AG04449 (cell line): ENCODE measurements at regions not wholly inside any gene's neighbourhood (a gene's known extent, or its start where the extent isn't known, plus 50 kb on each side); places are given as distances from the start of the nearest gene placed in this dataset.

Source experiments
- CTCF ChIA-PET: fragments of 350-600 bp; formaldehyde crosslinking; extraction: SDS; loops from one replicate; lab custom pipeline; 2021; ENCODE audit warnings: antibody characterized with exemption; lab: Yijun Ruan, JAX
- POLR2A ChIA-PET: fragments of 400-600, 350-600 bp; formaldehyde crosslinking; extraction: SDS; loops from one replicate; lab custom pipeline; 2020; ENCODE audit warnings: antibody characterized with exemption, inconsistent platforms; lab: Yijun Ruan, JAX
- DNase-seq: peaks from one replicate; pipeline ENCODE4 v3.0.0-alpha.2; 2010; ENCODE audit warnings: low read depth, low spot score
- H3K4me3 ChIP-seq: 2 replicates; pipeline ENCODE4 v1.5.1; 2011; ENCODE audit warnings: low read depth, mild to moderate bottlenecking, control low read depth, low read length
- TF ChIP-seq, protein P1 (sequence below): IDR thresholded peaks from one replicate; pipeline ENCODE4 v1.5.1; 2011; ENCODE audit warnings: mild to moderate bottlenecking, moderate library complexity, low read length, control low read depth, inconsistent platforms; ENCODE audit not compliant: insufficient read depth; ENCODE audit errors: missing control alignments

DNA sequence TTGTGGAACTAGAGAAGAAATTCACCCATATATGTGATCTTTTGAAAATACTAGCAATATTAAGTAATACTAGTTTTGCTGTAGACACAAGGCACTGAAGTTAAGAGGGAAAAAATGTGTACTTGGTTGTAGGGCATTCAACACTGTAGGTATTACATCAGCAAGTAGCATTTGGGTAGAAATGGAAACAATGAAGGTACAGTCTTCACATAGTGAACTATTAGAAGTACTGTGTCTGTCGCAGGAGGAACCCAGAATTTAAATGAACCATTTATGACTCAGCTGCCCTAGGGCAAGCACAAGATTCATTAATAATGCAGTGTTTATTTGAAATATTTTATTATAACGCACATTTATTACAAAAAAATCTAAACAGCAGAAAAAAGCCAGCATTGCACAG is 572.7 kb upstream of the TENM3 start:
- CTCF ChIA-PET: interaction anchor here (0.5 kb wide), 1 partner anchor 1082 kb away, joined by 3 read pairs; no protein-coding TSS in a partner anchor
- no peak overlapping the region for H3K4me3 ChIP-seq
- POLR2A ChIA-PET: no interaction called here
- TF ChIP-seq, protein P1, sequence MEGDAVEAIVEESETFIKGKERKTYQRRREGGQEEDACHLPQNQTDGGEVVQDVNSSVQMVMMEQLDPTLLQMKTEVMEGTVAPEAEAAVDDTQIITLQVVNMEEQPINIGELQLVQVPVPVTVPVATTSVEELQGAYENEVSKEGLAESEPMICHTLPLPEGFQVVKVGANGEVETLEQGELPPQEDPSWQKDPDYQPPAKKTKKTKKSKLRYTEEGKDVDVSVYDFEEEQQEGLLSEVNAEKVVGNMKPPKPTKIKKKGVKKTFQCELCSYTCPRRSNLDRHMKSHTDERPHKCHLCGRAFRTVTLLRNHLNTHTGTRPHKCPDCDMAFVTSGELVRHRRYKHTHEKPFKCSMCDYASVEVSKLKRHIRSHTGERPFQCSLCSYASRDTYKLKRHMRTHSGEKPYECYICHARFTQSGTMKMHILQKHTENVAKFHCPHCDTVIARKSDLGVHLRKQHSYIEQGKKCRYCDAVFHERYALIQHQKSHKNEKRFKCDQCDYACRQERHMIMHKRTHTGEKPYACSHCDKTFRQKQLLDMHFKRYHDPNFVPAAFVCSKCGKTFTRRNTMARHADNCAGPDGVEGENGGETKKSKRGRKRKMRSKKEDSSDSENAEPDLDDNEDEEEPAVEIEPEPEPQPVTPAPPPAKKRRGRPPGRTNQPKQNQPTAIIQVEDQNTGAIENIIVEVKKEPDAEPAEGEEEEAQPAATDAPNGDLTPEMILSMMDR: no peak
- no peak for DNase-seq

DNA sequence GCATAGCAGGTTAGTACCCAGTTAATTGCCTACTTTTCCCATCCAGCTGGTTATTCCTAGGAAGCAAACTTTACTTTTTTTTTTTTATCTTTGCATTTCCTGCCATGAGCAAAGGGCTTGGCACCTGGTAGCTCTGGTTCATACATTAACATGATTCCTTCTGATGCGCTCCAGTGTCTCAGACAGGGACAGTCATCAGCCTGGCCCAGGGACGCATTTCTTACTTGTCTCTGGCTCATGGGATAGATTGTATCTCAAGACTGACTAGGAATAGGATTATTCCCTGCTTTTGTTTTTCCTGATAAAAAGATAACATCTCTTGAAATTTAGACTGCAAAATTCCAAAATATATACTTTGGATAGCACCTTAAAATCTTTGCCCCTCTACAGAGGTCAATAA is 571.5 kb upstream of the TENM3 start:
- TF ChIP-seq, protein P1: no peak
- DNase-seq: no peak
- no peak overlapping the region for H3K4me3 ChIP-seq
- ChIA-PET CTCF (no interaction called here), POLR2A (interaction anchor here (0.7 to 1.3 kb wide), 2 partner anchors 13 to 474 kb away, joined by 3 to 5 read pairs; no protein-coding TSS in a partner anchor)

DNA sequence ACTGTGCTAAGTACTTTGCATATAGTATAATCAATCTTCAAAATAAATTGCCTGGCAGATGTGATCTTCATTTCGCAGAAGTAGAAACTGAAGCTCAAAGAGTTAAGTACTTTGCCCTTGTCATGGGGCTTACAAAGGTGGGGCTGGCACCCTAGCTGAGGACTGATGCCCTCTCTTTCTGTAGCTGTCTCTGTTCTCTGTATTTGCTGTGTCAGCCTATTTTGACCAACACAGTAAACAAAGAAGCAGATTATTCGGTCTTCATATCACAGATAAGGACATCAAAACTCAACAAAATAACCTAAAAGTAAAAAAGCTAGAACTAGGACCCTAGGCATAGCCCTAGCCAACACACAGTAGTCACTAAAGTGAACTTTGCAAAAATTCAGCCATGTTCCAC is 570.5 kb upstream of the TENM3 start:
- CTCF ChIA-PET: interaction anchor here (1.3 kb wide), 1 partner anchor 10 kb away, joined by 3 read pairs; no protein-coding TSS in a partner anchor
- POLR2A ChIA-PET: interaction anchor here (1.3 kb wide), 1 partner anchor 12 kb away, joined by 5 read pairs; no protein-coding TSS in a partner anchor
- TF ChIP-seq, protein P1: no peak
- no peak overlapping the region for H3K4me3 ChIP-seq
- DNase-seq: no peak

DNA sequence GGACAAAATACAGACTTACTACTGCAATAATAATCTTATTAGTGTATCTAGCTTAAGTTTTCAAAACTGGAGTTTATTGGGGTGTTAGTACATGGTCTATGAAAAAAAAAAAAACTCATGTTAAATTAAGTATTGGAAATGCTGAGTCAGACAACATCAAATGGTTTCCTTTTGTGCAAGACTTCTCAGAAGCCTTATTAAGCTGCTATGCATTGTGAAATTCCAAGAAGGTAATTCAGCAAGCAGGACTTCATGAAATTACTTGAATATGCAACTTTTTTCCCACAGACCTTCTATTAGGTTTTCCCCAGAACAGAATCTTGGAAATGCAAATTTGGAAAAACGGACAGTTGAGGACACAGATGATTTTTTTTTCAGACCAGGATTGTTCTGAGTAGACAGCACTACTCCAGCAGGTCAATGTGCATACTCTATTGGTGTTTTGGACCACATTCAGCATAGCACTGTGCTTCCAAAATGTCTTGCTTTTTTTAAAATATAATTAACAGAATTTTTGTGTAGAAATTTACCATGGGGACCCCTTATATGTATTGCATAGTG is 568.8 kb upstream of the TENM3 start:
- TF ChIP-seq, protein P1: no peak

DNA sequence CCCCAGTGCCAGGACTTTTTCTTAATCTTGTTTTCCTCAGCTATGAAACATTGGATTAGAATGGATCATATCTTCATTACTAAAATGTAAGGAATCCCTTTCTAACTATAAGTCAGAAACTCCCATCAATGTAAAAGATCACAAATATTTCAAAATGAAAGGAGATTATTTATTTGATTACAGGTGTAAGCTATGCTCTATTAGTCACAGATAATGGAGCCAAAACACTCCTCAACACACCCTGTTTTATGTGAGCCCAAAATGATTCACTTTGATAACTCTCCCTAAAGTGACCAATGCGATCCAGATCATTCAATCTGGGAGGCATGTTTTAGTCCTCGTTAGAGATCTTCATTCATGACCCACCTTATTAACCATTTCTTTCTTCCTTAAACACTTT is 566.7 kb upstream of the TENM3 start:
- ChIA-PET POLR2A (no interaction called here), CTCF (no interaction called here)
- no peak overlapping the region for H3K4me3 ChIP-seq
- TF ChIP-seq, protein P1: no peak
- no peak for DNase-seq

More for the DNA sequence above, 568.8 kb upstream of the TENM3 start:
- DNase-seq: peak; percentile 85
- CTCF ChIA-PET: no interaction called here
- no peak overlapping the region for H3K4me3 ChIP-seq
- POLR2A ChIA-PET: no interaction called here

DNA sequence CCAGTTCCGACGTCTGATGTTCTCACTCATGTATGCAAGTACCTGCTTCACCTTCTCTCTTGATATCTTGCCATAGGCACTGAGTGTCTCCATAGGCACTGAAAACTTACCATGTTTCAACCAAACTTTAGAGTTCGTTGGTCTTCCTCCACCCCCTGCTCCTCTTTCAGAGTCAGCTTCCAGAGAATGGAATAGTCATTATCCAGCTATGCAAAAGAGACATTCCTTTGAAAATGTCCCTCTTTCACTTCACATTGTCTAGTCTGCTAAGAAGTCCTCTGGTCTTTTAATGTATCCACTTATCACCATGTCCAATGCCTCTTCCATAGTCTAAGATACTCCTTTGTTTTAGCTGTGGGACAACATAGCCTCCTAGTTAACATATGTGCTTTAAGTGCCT is 566.0 kb upstream of the TENM3 start:
- DNase-seq: no peak
- CTCF ChIA-PET: no interaction called here

More for the DNA sequence above, 566.0 kb upstream of the TENM3 start:
- TF ChIP-seq, protein P1: no peak
- POLR2A ChIA-PET: no interaction called here
- no peak overlapping the region for H3K4me3 ChIP-seq
